ENCODE measurements at regions not wholly inside any gene's neighbourhood (a gene's known extent, or its start where the extent isn't known, plus 50 kb on each side); places are given as distances from the start of the nearest gene placed in this dataset.

- Mint-ChIP-seq H3K4me3 (no peak overlapping the region), H3K36me3 (no peaks in the 10 kb centered on the region), H3K4me1 (peaks cover 9% of the 10 kb centered on the region; the same call in 1 of the 2 replicates), H3K9me3 (no peaks in the 10 kb centered on the region), H3K27ac (no peak overlapping the region), H3K27me3 (ENCODE audit: low read depth) (peaks cover 4% of the 10 kb centered on the region; the same call in 1 of the 2 replicates)
- POLR2A ChIA-PET: no interaction called here
- CTCF ChIA-PET: no interaction called here
- ATAC-seq: no peak
- TF ChIP-seq IRF1 (CRISPR knock-in tag; IDR thresholded peaks at IDR 0.05): no peak
- no peak for TF ChIP-seq SP1 (CRISPR knock-in tag; conservative IDR thresholded peaks at IDR 0.05)
- TF ChIP-seq OVOL2 (CRISPR knock-in tag; IDR thresholded peaks at IDR 0.05; ENCODE audit: borderline replicate concordance): no peak
- TF ChIP-seq AR (CRISPR knock-in tag; IDR thresholded peaks at IDR 0.05): no peak
- TF ChIP-seq ETV6 (CRISPR knock-in tag; IDR thresholded peaks at IDR 0.05): no peak
- TF ChIP-seq ZNF416 (CRISPR knock-in tag; IDR thresholded peaks at IDR 0.05): no peak
- TF ChIP-seq, protein P1, sequence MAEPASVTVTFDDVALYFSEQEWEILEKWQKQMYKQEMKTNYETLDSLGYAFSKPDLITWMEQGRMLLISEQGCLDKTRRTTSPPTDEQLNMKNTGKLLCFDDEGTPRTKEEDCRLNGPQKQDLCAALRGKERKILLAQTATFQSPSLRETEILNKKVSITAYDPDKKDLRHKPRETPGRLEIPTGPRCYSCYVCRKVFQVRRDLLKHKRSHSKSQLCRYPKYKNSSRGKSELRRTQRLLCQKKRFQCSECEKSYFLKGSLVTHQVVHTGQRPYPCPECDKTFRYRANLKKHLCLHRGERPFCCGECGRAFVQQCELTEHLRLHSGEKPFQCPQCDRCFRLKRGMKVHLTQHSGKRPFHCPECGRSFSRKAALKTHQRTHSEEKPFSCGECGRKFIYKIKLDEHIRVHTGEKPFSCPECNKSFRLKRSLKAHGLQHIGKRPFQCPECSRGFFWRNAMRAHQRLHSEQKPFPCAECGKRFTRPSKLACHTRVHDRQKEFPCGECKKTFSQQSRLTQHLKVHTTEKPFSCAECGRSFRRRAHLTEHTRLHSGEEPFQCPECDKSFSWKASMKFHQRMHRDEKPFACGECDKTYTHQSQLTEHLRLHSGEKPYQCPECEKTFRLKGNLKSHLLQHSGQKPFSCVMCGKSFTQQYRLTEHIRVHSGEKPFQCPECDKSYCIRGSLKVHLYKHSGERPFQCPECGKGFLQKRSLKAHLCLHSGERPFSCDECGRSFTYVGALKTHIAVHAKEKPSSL (CRISPR knock-in tag; conservative IDR thresholded peaks at IDR 0.05): no peak
- DNase-seq (ENCODE audit: low spot score): no peak
These were observed 66.8 kb upstream of the PLS3 start for GRCh38 chrX:115494161-115494560.

- Mint-ChIP-seq H3K9me3 (no peaks in the 10 kb centered on the region), H3K27ac (no peak overlapping the region), H3K36me3 (no peaks in the 10 kb centered on the region), H3K4me3 (no peak overlapping the region), H3K4me1 (peaks cover 9% of the 10 kb centered on the region; the same call in 1 of the 2 replicates), H3K27me3 (ENCODE audit: low read depth) (peaks cover 2% of the 10 kb centered on the region; the same call in 1 of the 2 replicates)
- CTCF ChIA-PET: no interaction called here
- DNase-seq (ENCODE audit: low spot score) (no peak), ATAC-seq (no peak)
- POLR2A ChIA-PET: no interaction called here
- TF ChIP-seq IRF1 (CRISPR knock-in tag; IDR thresholded peaks at IDR 0.05) (no peak), NR1H2 (CRISPR knock-in tag; IDR thresholded peaks at IDR 0.05) (no peak), AFF4 (CRISPR knock-in tag; IDR thresholded peaks at IDR 0.05; ENCODE audit: borderline replicate concordance) (no peak), NFATC4 (CRISPR knock-in tag; IDR thresholded peaks at IDR 0.05) (no peak), ZNF423 (CRISPR knock-in tag; IDR thresholded peaks at IDR 0.05) (no peak), ELF4 (CRISPR knock-in tag; IDR thresholded peaks at IDR 0.05; ENCODE audit: low read depth) (no peak), ZNF232 (CRISPR knock-in tag; IDR thresholded peaks at IDR 0.05) (no peak)
- TF ChIP-seq, protein P2, sequence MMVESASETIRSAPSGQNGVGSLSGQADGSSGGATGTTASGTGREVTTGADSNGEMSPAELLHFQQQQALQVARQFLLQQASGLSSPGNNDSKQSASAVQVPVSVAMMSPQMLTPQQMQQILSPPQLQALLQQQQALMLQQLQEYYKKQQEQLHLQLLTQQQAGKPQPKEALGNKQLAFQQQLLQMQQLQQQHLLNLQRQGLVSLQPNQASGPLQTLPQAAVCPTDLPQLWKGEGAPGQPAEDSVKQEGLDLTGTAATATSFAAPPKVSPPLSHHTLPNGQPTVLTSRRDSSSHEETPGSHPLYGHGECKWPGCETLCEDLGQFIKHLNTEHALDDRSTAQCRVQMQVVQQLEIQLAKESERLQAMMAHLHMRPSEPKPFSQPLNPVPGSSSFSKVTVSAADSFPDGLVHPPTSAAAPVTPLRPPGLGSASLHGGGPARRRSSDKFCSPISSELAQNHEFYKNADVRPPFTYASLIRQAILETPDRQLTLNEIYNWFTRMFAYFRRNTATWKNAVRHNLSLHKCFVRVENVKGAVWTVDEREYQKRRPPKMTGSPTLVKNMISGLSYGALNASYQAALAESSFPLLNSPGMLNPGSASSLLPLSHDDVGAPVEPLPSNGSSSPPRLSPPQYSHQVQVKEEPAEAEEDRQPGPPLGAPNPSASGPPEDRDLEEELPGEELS (CRISPR knock-in tag; IDR thresholded peaks at IDR 0.05): no peak
- TF ChIP-seq, protein P3, sequence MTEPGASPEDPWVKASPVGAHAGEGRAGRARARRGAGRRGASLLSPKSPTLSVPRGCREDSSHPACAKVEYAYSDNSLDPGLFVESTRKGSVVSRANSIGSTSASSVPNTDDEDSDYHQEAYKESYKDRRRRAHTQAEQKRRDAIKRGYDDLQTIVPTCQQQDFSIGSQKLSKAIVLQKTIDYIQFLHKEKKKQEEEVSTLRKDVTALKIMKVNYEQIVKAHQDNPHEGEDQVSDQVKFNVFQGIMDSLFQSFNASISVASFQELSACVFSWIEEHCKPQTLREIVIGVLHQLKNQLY (CRISPR knock-in tag; IDR thresholded peaks at IDR 0.05): no peak
- TF ChIP-seq, protein P4, sequence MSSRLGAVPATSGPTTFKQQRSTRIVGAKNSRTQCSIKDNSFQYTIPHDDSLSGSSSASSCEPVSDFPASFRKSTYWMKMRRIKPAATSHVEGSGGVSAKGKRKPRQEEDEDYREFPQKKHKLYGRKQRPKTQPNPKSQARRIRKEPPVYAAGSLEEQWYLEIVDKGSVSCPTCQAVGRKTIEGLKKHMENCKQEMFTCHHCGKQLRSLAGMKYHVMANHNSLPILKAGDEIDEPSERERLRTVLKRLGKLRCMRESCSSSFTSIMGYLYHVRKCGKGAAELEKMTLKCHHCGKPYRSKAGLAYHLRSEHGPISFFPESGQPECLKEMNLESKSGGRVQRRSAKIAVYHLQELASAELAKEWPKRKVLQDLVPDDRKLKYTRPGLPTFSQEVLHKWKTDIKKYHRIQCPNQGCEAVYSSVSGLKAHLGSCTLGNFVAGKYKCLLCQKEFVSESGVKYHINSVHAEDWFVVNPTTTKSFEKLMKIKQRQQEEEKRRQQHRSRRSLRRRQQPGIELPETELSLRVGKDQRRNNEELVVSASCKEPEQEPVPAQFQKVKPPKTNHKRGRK (CRISPR knock-in tag; IDR thresholded peaks at IDR 0.05; ENCODE audit: borderline replicate concordance): no peak
- TF ChIP-seq, protein P5, sequence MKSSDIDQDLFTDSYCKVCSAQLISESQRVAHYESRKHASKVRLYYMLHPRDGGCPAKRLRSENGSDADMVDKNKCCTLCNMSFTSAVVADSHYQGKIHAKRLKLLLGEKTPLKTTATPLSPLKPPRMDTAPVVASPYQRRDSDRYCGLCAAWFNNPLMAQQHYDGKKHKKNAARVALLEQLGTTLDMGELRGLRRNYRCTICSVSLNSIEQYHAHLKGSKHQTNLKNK (CRISPR knock-in tag; IDR thresholded peaks at IDR 0.05): no peak
These were observed 61.7 kb upstream of the PLS3 start for GRCh38 chrX:115499112-115499805.

Data from WTC11 (cell line).